CD1c-positive myeloid dendritic cell (primary cell): ENCODE measurements at regions not wholly inside any gene's neighbourhood (a gene's known extent, or its start where the extent isn't known, plus 50 kb on each side); places are given as distances from the start of the nearest gene placed in this dataset.

Experiments
- DNase-seq: peaks from one replicate; pipeline ENCODE4 v3.0.0-alpha.2; 2016; ENCODE audit errors: extremely low spot score

GRCh38 chr2:15863494-15864175 lies 76.7 kb upstream of the MYCN start:
- no peak for DNase-seq

DNA sequence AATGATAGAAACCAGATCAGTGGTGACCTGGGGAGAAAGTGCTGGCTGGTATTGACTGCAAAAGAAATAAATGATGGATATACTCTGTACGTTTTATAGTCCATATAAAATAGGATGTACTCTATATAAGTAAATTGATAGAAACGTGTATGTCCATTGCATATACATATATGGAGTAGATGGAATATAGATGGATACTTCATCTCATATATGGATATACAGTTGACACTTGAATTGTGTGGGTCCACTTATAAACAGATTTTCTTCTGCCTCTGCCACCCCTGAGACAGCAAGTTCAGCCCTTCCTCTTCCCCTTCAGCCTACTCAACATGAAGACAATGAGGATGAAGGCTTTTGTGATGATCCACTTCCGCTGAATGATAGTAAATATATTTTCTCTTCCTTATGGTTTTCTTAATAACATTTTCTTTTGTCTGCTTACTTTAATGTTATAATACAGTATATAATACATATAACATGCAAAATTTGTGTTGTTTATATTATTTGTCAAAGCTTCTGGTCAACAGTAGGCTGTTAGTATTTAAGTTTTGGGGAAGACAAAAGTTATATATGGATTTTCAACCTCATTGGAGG lies 76.1 kb upstream of the MYCN start:
- DNase-seq: no peak

- DNase-seq: no peak
These were observed 74.4 kb upstream of the MYCN start for GRCh38 chr2:15865923-15866322.

GRCh38 chr2:15866563-15867193 lies 73.7 kb upstream of the MYCN start:
- DNase-seq: no peak

DNA sequence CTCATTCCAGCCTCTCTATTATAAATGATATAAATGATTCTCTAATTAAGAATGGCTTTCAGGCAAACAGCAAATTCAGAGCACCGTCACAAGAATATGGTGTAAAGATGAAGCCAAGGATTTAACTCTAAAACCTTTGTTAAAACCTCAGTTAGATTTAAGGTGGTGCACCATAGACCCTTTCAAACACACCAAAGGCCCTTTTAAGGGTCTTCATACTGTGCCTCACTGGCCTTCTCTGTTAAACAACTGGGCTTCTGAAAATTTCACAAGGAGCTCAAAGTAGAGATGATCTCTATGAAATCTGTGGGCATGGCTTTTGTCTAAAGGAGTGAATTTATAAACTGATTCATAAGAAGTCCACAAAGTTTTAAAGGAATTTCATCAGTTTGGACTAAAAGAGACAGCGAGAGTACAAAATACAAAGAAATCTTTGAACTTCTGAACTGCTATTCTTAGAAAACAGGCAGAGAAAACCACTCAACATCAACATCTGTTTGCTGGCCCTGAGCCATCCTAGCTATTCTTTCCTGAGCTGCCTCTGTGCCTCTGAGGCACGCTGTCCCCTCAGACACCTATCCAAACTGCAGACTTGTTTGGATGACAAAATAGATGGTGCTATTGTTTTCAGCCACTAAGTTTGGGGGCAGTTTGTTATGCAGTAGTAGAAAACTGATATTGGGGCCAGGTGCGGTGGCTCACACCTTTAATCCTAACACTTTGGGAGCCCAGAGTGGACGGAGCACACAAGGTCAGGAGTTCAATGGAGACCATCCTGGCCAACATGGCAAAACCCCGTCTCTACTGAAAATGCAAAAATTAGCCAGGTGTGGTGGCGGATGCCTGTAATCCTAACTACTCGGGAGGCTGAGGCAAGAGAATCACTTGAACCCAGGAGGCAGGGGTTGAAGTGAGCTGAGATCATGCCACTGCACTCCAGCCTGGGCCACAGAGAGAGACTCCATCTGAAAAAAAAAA lies 72.9 kb upstream of the MYCN start:
- no peak for DNase-seq

- DNase-seq: no peak
These were observed 72.2 kb upstream of the MYCN start for GRCh38 chr2:15868186-15868585.

DNA sequence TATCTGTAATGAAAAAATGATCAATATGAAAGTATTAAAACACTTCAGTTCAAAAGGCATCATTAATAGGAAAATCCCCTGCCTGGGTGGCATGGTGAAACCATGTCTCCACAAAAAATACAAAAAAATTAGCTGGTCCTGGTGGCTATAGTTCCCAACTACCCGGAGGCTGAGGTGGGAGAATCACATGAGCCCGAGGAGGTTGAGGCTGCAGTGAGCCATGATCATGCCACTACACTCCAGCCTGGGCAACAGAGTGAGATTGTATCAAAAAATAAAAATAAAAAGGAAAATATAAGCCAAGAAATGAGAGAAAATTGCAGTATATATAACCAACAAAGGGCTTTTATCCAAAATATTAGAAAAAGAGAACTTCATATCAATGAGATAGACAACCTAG lies 71.6 kb upstream of the MYCN start:
- no peak for DNase-seq

GRCh38 chr2:15869396-15869795 lies 71.0 kb upstream of the MYCN start:
- no peak for DNase-seq

- DNase-seq: no peak
These were observed 70.5 kb upstream of the MYCN start for GRCh38 chr2:15869871-15870270.

DNA sequence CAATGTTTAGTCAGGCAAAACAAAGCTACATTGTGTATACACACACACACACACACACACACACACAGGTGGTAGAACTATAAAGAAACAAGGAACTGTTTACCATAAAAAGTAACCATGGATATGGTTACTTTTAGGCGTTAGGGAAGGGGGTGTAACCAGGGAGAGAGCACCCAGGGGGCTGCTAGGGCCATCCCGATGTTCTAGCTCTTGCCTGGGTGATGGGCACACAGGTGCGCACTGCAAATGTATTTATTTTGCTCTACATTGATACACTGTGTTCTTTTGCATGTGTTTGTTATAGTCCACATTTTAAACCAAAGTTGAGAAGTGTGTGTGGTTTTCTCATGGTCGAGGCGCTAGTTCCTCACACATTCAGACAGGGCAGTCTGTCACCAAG lies 69.8 kb upstream of the MYCN start:
- DNase-seq: no peak

- no peak for DNase-seq
These were observed 69.0 kb upstream of the MYCN start for GRCh38 chr2:15871239-15871783.

DNA sequence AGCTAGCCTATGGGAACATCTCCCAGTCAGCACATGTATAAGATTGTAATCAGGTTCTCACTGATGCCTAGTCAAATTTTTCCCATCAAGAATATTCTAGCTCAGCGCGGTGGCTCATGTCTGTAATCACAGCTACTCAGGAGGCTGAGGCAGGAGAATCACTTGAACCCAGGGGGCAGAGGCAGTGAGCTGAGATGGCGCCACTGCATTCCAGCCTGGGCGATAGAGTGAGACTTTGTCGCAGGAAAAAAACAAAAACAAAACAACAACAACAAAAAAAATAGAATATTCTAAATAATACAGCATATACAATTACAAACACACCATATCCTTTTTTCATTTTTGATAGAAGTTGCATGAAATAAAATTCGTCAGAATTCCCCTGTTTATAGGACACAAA lies 67.5 kb upstream of the MYCN start:
- DNase-seq: no peak

- no peak for DNase-seq
These were observed 66.0 kb upstream of the MYCN start for GRCh38 chr2:15874321-15874720.

GRCh38 chr2:15874854-15875804 lies 65.2 kb upstream of the MYCN start:
- DNase-seq: no peak

GRCh38 chr2:15875969-15876705 lies 64.2 kb upstream of the MYCN start:
- DNase-seq: no peak

GRCh38 chr2:15880226-15881119 lies 59.9 kb upstream of the MYCN start:
- no peak for DNase-seq

GRCh38 chr2:15881120-15881433 lies 59.3 kb upstream of the MYCN start:
- DNase-seq: no peak

DNA sequence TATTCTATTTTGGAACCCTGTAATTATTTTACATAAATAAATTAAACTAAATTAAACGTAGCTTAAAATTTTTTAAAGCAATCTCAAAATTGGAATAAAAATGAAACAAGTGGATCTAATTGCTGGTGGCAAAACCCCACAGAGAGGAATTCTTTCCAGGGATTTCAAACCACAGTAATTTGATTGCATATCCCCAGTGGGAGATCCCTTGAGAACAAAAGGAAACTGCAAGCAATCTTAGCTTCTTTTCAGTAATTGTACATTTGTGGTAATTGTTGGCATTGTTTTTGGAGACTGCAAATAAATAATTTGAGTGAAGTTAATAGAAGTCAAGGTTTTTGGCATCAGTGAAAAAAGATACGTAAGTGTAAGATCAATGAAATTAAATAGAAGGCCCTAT lies 58.7 kb upstream of the MYCN start:
- DNase-seq: no peak
